HCT116 (cell line): ENCODE measurements at regions not wholly inside any gene's neighbourhood (a gene's known extent, or its start where the extent isn't known, plus 50 kb on each side); places are given as distances from the start of the nearest gene placed in this dataset.

Experiments
- ATAC-seq: fragments of 200-7000 bp; cut with Tn5 transposase; 2 replicates; pipeline ENCODE4 v1.9.1; 2020; ENCODE audit warnings: mild to moderate bottlenecking, moderate library complexity
- BruUV-seq: library from RNA; stranded (reverse); fragments of 400-500 nt; replicated peaks from 2 replicates; lab custom pipeline; 2021; lab: Mats Ljungman, UMichigan
- CTCF ChIA-PET: fragments of 300-600 bp; sonication (Branson Sonifier 250); formaldehyde crosslinking; loops from one replicate; lab custom pipeline; 2021; ENCODE audit warnings: antibody characterized with exemption; lab: Charles Lee
- POLR2A ChIA-PET: fragments of 300-600, 350-600 bp; sonication (Branson Sonifier 250); formaldehyde crosslinking; loops from one replicate; lab custom pipeline; 2021; ENCODE audit warnings: antibody characterized with exemption; lab: Charles Lee
- RAD21 ChIA-PET, 2 experiments: fragments of 300-600 bp; sonication (Branson Sonifier 250); formaldehyde crosslinking; loops; one replicate each; lab custom pipeline; 2023; ENCODE audit warnings: low total read pairs in 2 of 2; ENCODE audit not compliant: uncharacterized antibody in 2 of 2, unreplicated experiment in 2 of 2, low non-redundant PET in 1 of 2; lab: Charles Lee
- DNase-seq: peaks from one replicate; pipeline ENCODE4 v3.0.0-alpha.2; 2010; ENCODE audit warnings: low read depth, low spot score
- H2AFZ ChIP-seq: fragments of 200-600 bp; shearing (Covaris generic), sonication (generic); 2 replicates; pipeline ENCODE4 v1.6.1; 2017; ENCODE audit warnings: low read depth, mixed run types, mixed read lengths, antibody characterized with exemption, low read length; ENCODE audit not compliant: poor library complexity, severe bottlenecking
- H3K27ac ChIP-seq: 2 replicates; pipeline ENCODE4 v1.5.1; 2012; ENCODE audit warnings: low read depth, low read length
- H3K27me3 ChIP-seq: fragments of 200-600 bp; sonication (generic); 2 replicates; pipeline ENCODE4 v1.6.1; 2016; ENCODE audit warnings: mixed run types, low read length, mixed read lengths; ENCODE audit not compliant: insufficient read depth
- H3K36me3 ChIP-seq, 2 experiments: fragments of 200-500 bp in 1 of 2; fragments of 200-600 bp in 1 of 2; sonication (Bioruptor generic) in 1 of 2; sonication (generic) in 1 of 2; 2 replicates each; pipeline versions ENCODE4 v1.5.1 to v1.6.1; 2014 to 2016; ENCODE audit warnings: low read length in 2 of 2, inconsistent platforms in 1 of 2, mixed read lengths in 1 of 2, mixed run types in 1 of 2; ENCODE audit not compliant: insufficient read depth in 2 of 2, control insufficient read depth in 1 of 2
- H3K4me1 ChIP-seq, 2 experiments: fragments of 200-600 bp in 1 of 2; sonication (generic) in 1 of 2; 2 replicates each; pipeline versions ENCODE4 v1.5.1 to v1.6.1; 2012 to 2017; ENCODE audit warnings: low read length in 2 of 2, inconsistent platforms in 1 of 2, mild to moderate bottlenecking in 1 of 2, mixed read lengths in 1 of 2, mixed run types in 1 of 2, moderate library complexity in 1 of 2; ENCODE audit not compliant: insufficient read depth in 2 of 2, control insufficient read depth in 1 of 2
- H3K4me2 ChIP-seq: fragments of 200-600 bp; sonication (generic); 2 replicates; pipeline ENCODE4 v1.6.1; 2017; ENCODE audit warnings: mixed run types, low read length, mixed read lengths
- H3K4me3 ChIP-seq, 2 experiments: fragments of 200-600 bp in 1 of 2; sonication (generic) in 1 of 2; replicated peaks in 1 of 2; 2 replicates each; pipeline ENCODE4 v1.5.1; 2011 to 2016; ENCODE audit warnings: low read length in 2 of 2, control low read depth in 1 of 2, low read depth in 1 of 2, mild to moderate bottlenecking in 1 of 2, mixed read lengths in 1 of 2, mixed run types in 1 of 2
- H3K79me2 ChIP-seq: fragments of 200-600 bp; sonication (generic); 2 replicates; pipeline ENCODE4 v1.6.1; 2017; ENCODE audit warnings: mild to moderate bottlenecking, mixed run types, low read length, moderate library complexity, mixed read lengths; ENCODE audit not compliant: insufficient read depth
- H3K9ac ChIP-seq: fragments of 200-600 bp; sonication (generic); 2 replicates; pipeline ENCODE4 v1.6.1; 2016; ENCODE audit warnings: low read length, mixed read lengths
- H3K9me2 ChIP-seq: fragments of 200-600 bp; sonication (generic), shearing (Covaris generic); 2 replicates; pipeline ENCODE4 v1.6.1; 2017; ENCODE audit warnings: mixed run types, mild to moderate bottlenecking, moderate library complexity; ENCODE audit not compliant: insufficient read depth
- H3K9me3 ChIP-seq, 2 experiments: fragments of 200-500 bp in 1 of 2; fragments of 200-600 bp in 1 of 2; sonication (Bioruptor generic) in 1 of 2; sonication (generic) in 1 of 2; 2 replicates each; pipeline ENCODE4 v1.6.1; 2014 to 2017; ENCODE audit warnings: low read length in 2 of 2, mixed read lengths in 2 of 2, inconsistent platforms in 1 of 2, low read depth in 1 of 2, mild to moderate bottlenecking in 1 of 2, mixed run types in 1 of 2, moderate library complexity in 1 of 2; ENCODE audit not compliant: control insufficient read depth in 1 of 2, insufficient read depth in 1 of 2
- H4K20me1 ChIP-seq: fragments of 200-600 bp; sonication (generic), shearing (Covaris generic); 2 replicates; pipeline ENCODE4 v1.6.1; 2017; ENCODE audit warnings: mixed run types, mild to moderate bottlenecking, moderate library complexity; ENCODE audit not compliant: insufficient read depth
- CEBPB ChIP-seq: IDR thresholded peaks from 2 replicates; pipeline ENCODE4 v1.6.1; 2012; ENCODE audit warnings: low read depth
- CTCF ChIP-seq, 3 experiments: fragments of 200-600 bp in 1 of 3; sonication (generic) in 1 of 3; IDR thresholded peaks in 2 of 3; conservative IDR thresholded peaks in 1 of 3; 2 replicates each; pipeline ENCODE4 v1.5.1; 2012 to 2017; ENCODE audit warnings: low read depth in 2 of 3, low read length in 2 of 3, antibody characterized with exemption in 1 of 3, borderline replicate concordance in 1 of 3, control low read depth in 1 of 3, mild to moderate bottlenecking in 1 of 3, mixed read lengths in 1 of 3, mixed run types in 1 of 3, moderate library complexity in 1 of 3; ENCODE audit not compliant: insufficient read depth in 1 of 3
- EGR1 ChIP-seq: IDR thresholded peaks from 2 replicates; pipeline ENCODE4 v1.6.1; 2012; ENCODE audit warnings: low read depth
- ELF1 ChIP-seq: IDR thresholded peaks from 2 replicates; pipeline ENCODE4 v1.6.1; 2012; ENCODE audit warnings: low read depth, borderline replicate concordance
- EZH2phosphoT487 ChIP-seq: fragments of 200-600 bp; IDR thresholded peaks from 2 replicates; pipeline ENCODE4 v1.6.1; 2018; ENCODE audit warnings: antibody characterized with exemption, borderline replicate concordance
- FOSL1 ChIP-seq: IDR thresholded peaks from 2 replicates; pipeline ENCODE4 v1.6.1; 2012; ENCODE audit warnings: low read depth
- POLR2A ChIP-seq: IDR thresholded peaks from 2 replicates; pipeline ENCODE4 v1.7.0; 2011; ENCODE audit warnings: borderline replicate concordance; ENCODE audit not compliant: insufficient read depth, insufficient read length; ENCODE audit errors: extremely low read depth
- SP1 ChIP-seq: IDR thresholded peaks from 2 replicates; pipeline ENCODE4 v1.6.1; 2012; ENCODE audit warnings: low read depth
- SRF ChIP-seq: IDR thresholded peaks from 2 replicates; pipeline ENCODE4 v1.6.1; 2012; ENCODE audit warnings: low read depth
- TCF7L2 ChIP-seq: IDR thresholded peaks from 2 replicates; pipeline ENCODE4 v1.7.0; 2011; ENCODE audit warnings: borderline replicate concordance, inconsistent platforms; ENCODE audit not compliant: insufficient read depth, insufficient read length; ENCODE audit errors: extremely low read depth
- YY1 ChIP-seq: IDR thresholded peaks from 2 replicates; pipeline ENCODE4 v1.6.1; 2011; ENCODE audit warnings: low read length, low read depth, moderate library complexity, mild to moderate bottlenecking; ENCODE audit not compliant: insufficient replicate concordance; ENCODE audit errors: extremely low read depth
- ZFX ChIP-seq: fragments of 450-650 bp; IDR thresholded peaks from 2 replicates; pipeline ENCODE4 v1.6.1; 2017
- intact Hi-C: fragments of 100-400 bp; cut with micrococcal nuclease; formaldehyde crosslinking; loops from 2 replicates; pipeline ENCODE4 v1.10.0; 2022
- TF ChIP-seq, protein P1 (sequence below): IDR thresholded peaks from 2 replicates; pipeline ENCODE4 v1.6.1; 2011; ENCODE audit warnings: mild to moderate bottlenecking, low read length, moderate library complexity; ENCODE audit not compliant: insufficient replicate concordance; ENCODE audit errors: extremely low read depth
- TF ChIP-seq, protein P2 (sequence below): IDR thresholded peaks from 2 replicates; pipeline ENCODE4 v1.6.1; 2012

GRCh38 chr20:21956591-21956990 lies 251.1 kb downstream of the PAX1 start:
- no peak for DNase-seq
- peaks cover 0 to 4% of the 10 kb centered on the region in 2 experiments; a peak in 3 of 4 replicates for H3K9me3 ChIP-seq
- H4K20me1 ChIP-seq = no peaks in the 10 kb centered on the region
- no peak overlapping the region for H3K27ac ChIP-seq
- ChIA-PET CTCF (no interaction called here), POLR2A (no interaction called here), RAD21 (no interaction called here)
- intact Hi-C loops = no loop called here
- H3K9me2 ChIP-seq = no peaks in the 10 kb centered on the region
- BruUV-seq = no TSS peak
- no peak overlapping the region for H3K4me3 ChIP-seq
- no peak overlapping the region for H3K4me2 ChIP-seq
- no peaks in the 10 kb centered on the region for H3K79me2 ChIP-seq
- no peaks in the 10 kb centered on the region for H3K27me3 ChIP-seq
- no peak overlapping the region for H3K9ac ChIP-seq
- TF ChIP-seq FOSL1 (no peak), POLR2A (no peak), SRF (no peak), CTCF (IDR thresholded peaks at IDR 0.05 in 2 of 3, conservative IDR thresholded peaks at IDR 0.05 in 1 of 3; ENCODE audit: borderline replicate concordance in 1 of 3, insufficient read depth in 1 of 3, low read depth in 2 of 3, low read length in 2 of 3) (no peak), ZFX (no peak), EGR1 (no peak), SP1 (no peak), YY1 (no peak), TCF7L2 (no peak), CEBPB (no peak), EZH2phosphoT487 (no peak), ELF1 (no peak)
- TF ChIP-seq, protein P1, sequence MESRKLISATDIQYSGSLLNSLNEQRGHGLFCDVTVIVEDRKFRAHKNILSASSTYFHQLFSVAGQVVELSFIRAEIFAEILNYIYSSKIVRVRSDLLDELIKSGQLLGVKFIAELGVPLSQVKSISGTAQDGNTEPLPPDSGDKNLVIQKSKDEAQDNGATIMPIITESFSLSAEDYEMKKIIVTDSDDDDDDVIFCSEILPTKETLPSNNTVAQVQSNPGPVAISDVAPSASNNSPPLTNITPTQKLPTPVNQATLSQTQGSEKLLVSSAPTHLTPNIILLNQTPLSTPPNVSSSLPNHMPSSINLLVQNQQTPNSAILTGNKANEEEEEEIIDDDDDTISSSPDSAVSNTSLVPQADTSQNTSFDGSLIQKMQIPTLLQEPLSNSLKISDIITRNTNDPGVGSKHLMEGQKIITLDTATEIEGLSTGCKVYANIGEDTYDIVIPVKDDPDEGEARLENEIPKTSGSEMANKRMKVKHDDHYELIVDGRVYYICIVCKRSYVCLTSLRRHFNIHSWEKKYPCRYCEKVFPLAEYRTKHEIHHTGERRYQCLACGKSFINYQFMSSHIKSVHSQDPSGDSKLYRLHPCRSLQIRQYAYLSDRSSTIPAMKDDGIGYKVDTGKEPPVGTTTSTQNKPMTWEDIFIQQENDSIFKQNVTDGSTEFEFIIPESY = no peak
- TF ChIP-seq, protein P2, sequence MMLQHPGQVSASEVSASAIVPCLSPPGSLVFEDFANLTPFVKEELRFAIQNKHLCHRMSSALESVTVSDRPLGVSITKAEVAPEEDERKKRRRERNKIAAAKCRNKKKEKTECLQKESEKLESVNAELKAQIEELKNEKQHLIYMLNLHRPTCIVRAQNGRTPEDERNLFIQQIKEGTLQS = no peak
- ATAC-seq = no peak
- no peaks in the 10 kb centered on the region for H3K36me3 ChIP-seq
- no peak overlapping the region for H2AFZ ChIP-seq
- no peaks in the 10 kb centered on the region for H3K4me1 ChIP-seq
